ENCODE measurements at regions not wholly inside any gene's neighbourhood (a gene's known extent, or its start where the extent isn't known, plus 50 kb on each side); places are given as distances from the start of the nearest gene placed in this dataset.
A peak's percentile ranks its signal among the peaks of the same experiment; 100 is the strongest.

GRCh38 chr1:234709473-234710228 is 99.7 kb upstream of the IRF2BP2 start:
- intact Hi-C loops (cut with micrococcal nuclease): no loop called here
- no peaks in the 10 kb centered on the region for H3K27me3 Mint-ChIP-seq (ENCODE audit: insufficient read depth, unreplicated experiment)
- H3K4me3 Mint-ChIP-seq (ENCODE audit: unreplicated experiment): no peak overlapping the region
- DNase-seq (ENCODE audit: unreplicated experiment): no peak
- TF ChIP-seq CTCF (IDR thresholded peaks at IDR 0.05; ENCODE audit: unreplicated experiment): no peak
- H3K27ac Mint-ChIP-seq (ENCODE audit: low read depth, unreplicated experiment): peak overlapping the region; percentile 7
- POLR2A ChIA-PET: interaction anchor here (1.4 to 6.8 kb wide), 4 partner anchors 13 to 210 kb away, joined by 3 to 44 read pairs (median 21); no protein-coding TSS in a partner anchor
- CTCF ChIA-PET: interaction anchor here (0.5 kb wide), 1 partner anchor 61 kb away, joined by 4 read pairs; no protein-coding TSS in a partner anchor
- H3K36me3 Mint-ChIP-seq (ENCODE audit: insufficient read depth, unreplicated experiment): no peaks in the 10 kb centered on the region
- H3K9me3 Mint-ChIP-seq (ENCODE audit: unreplicated experiment): peaks cover 7% of the 10 kb centered on the region
- peaks cover 17% of the 10 kb centered on the region for H3K4me1 Mint-ChIP-seq (ENCODE audit: insufficient read depth, unreplicated experiment)
- no TSS peak for BruUV-seq (replicated peaks)

GRCh38 chr1:234708700-234709395 is 98.9 kb upstream of the IRF2BP2 start:
- BruUV-seq (replicated peaks): no TSS peak

GRCh38 chr1:234707641-234708040 is 97.7 kb upstream of the IRF2BP2 start:
- ChIA-PET CTCF (interaction anchor here (0.6 to 1.5 kb wide), 5 partner anchors 8 to 1012 kb away, joined by 3 to 6 read pairs (median 4); no protein-coding TSS in a partner anchor), POLR2A (interaction anchor here (0.6 to 6.8 kb wide), 6 partner anchors 9 to 99 kb away, joined by 3 to 37 read pairs (median 4); no protein-coding TSS in a partner anchor)
- DNase-seq (ENCODE audit: unreplicated experiment): peak; percentile 35
- Mint-ChIP-seq H3K4me3 (ENCODE audit: unreplicated experiment) (no peak overlapping the region), H3K9me3 (ENCODE audit: unreplicated experiment) (peaks cover 7% of the 10 kb centered on the region), H3K27me3 (ENCODE audit: insufficient read depth, unreplicated experiment) (no peaks in the 10 kb centered on the region), H3K27ac (ENCODE audit: low read depth, unreplicated experiment) (no peak overlapping the region), H3K36me3 (ENCODE audit: insufficient read depth, unreplicated experiment) (no peaks in the 10 kb centered on the region), H3K4me1 (ENCODE audit: insufficient read depth, unreplicated experiment) (peaks cover 17% of the 10 kb centered on the region)
- intact Hi-C loops (cut with micrococcal nuclease): no loop called here
- no peak for TF ChIP-seq CTCF (IDR thresholded peaks at IDR 0.05; ENCODE audit: unreplicated experiment)
- BruUV-seq (replicated peaks): no TSS peak

More at GRCh38 chr1:234708700-234709395, 98.9 kb upstream of the IRF2BP2 start:
- Mint-ChIP-seq H3K4me3 (ENCODE audit: unreplicated experiment) (no peak overlapping the region), H3K27me3 (ENCODE audit: insufficient read depth, unreplicated experiment) (no peaks in the 10 kb centered on the region), H3K36me3 (ENCODE audit: insufficient read depth, unreplicated experiment) (no peaks in the 10 kb centered on the region), H3K27ac (ENCODE audit: low read depth, unreplicated experiment) (peak overlapping the region; percentile 7), H3K4me1 (ENCODE audit: insufficient read depth, unreplicated experiment) (peaks cover 17% of the 10 kb centered on the region), H3K9me3 (ENCODE audit: unreplicated experiment) (peaks cover 7% of the 10 kb centered on the region)
- TF ChIP-seq CTCF (IDR thresholded peaks at IDR 0.05; ENCODE audit: unreplicated experiment): no peak
- POLR2A ChIA-PET: interaction anchor here (1.0 to 6.8 kb wide), 2 partner anchors 14 to 23 kb away, joined by 3 to 37 read pairs; no protein-coding TSS in a partner anchor
- intact Hi-C loops (cut with micrococcal nuclease): no loop called here
- CTCF ChIA-PET: no interaction called here
- no peak for DNase-seq (ENCODE audit: unreplicated experiment)

GRCh38 chr1:234706931-234707330 is 97.0 kb upstream of the IRF2BP2 start:
- H3K27me3 Mint-ChIP-seq (ENCODE audit: insufficient read depth, unreplicated experiment): no peaks in the 10 kb centered on the region
- CTCF ChIA-PET: interaction anchor here (0.6 to 1.5 kb wide), 4 partner anchors 9 to 1013 kb away, joined by 3 to 6 read pairs (median 5); no protein-coding TSS in a partner anchor
- no peak overlapping the region for H3K27ac Mint-ChIP-seq (ENCODE audit: low read depth, unreplicated experiment)
- H3K4me3 Mint-ChIP-seq (ENCODE audit: unreplicated experiment): no peak overlapping the region
- no peak for DNase-seq (ENCODE audit: unreplicated experiment)
- H3K4me1 Mint-ChIP-seq (ENCODE audit: insufficient read depth, unreplicated experiment): peaks cover 17% of the 10 kb centered on the region
- intact Hi-C loops (cut with micrococcal nuclease): no loop called here
- H3K9me3 Mint-ChIP-seq (ENCODE audit: unreplicated experiment): peaks cover 7% of the 10 kb centered on the region
- no TSS peak for BruUV-seq (replicated peaks)
- H3K36me3 Mint-ChIP-seq (ENCODE audit: insufficient read depth, unreplicated experiment): no peaks in the 10 kb centered on the region
- no peak for TF ChIP-seq CTCF (IDR thresholded peaks at IDR 0.05; ENCODE audit: unreplicated experiment)
- POLR2A ChIA-PET: interaction anchor here (0.6 to 6.8 kb wide), 6 partner anchors 9 to 98 kb away, joined by 3 to 37 read pairs (median 4); no protein-coding TSS in a partner anchor
